Left lung (tissue), 4 donors: ENCODE measurements at regions not wholly inside any gene's neighbourhood (a gene's known extent, or its start where the extent isn't known, plus 50 kb on each side); places are given as distances from the start of the nearest gene placed in this dataset.

Source experiments
- ATAC-seq: fragments of 200-7000 bp; cut with Tn5 transposase; one replicate; pipeline ENCODE4 v1.9.1; 2020; ENCODE audit warnings: moderate library complexity
- DNase-seq, 4 donors: peaks; one replicate each; pipeline ENCODE4 v3.0.0-alpha.2; 2013 to 2020
- H3K27ac ChIP-seq, 2 donors: fragments of 200-600 bp; sonication (generic) in 1 of 2; one replicate each; pipeline versions ENCODE4 v1.5.0 to v1.8.0; 2020 to 2021
- H3K27me3 ChIP-seq, 2 donors: fragments of 200-600 bp; sonication (generic) in 1 of 2; one replicate each; pipeline versions ENCODE4 v1.5.0 to v1.8.0; 2020 to 2021
- H3K36me3 ChIP-seq, 2 donors: fragments of 200-600 bp; sonication (generic) in 1 of 2; one replicate each; pipeline versions ENCODE4 v1.5.0 to v1.8.0; 2020 to 2021
- H3K4me1 ChIP-seq, 2 donors: fragments of 200-600 bp; one replicate each; pipeline ENCODE4 v1.8.0; 2021
- H3K4me3 ChIP-seq, 2 donors: fragments of 200-600 bp; sonication (generic) in 1 of 2; one replicate each; pipeline versions ENCODE4 v1.5.0 to v1.8.0; 2020 to 2021; ENCODE audit warnings: mild to moderate bottlenecking in 1 of 2
- H3K9me3 ChIP-seq, 2 donors: fragments of 200-600 bp; sonication (generic) in 1 of 2; one replicate each; pipeline versions ENCODE4 v1.5.0 to v1.8.0; 2020 to 2021
- intact Hi-C, 2 donors: fragments of 100-400 bp; cut with DNase I; formaldehyde crosslinking; loops; one replicate each; pipeline versions ENCODE4 v1.11.2 to v1.14.2; 2022
- TF ChIP-seq, protein P1 (sequence below), 2 donors: fragments of 200-600 bp; sonication (generic) in 1 of 2; IDR thresholded peaks; one replicate each; pipeline versions ENCODE4 v1.5.0 to v1.8.0; 2021; ENCODE audit warnings: antibody characterized with exemption in 2 of 2
- donor health status: DM: no; HTN: yes; CAD: no.
- donor health status: DM: no; HTN: no; CAD: no.

DNA sequence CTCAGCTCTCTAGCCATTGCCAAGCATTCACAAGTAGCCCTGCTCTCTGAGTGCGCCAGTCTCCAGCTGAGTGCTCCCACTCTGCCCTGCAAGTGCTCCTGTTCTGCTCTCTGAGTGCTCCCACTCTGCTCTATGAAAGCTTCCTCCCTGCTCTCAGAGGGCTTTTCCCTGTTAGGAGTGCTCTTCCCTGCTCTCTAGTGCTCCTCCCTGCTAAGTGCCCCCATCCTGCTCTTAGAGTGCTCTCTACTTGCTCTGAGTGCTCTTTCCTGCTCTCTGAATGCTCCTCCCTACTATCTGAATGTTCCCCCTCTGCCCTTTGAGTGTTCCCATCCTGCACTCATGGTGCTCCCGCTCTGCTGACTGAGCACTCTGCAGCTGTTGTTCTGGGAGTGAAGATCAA is 555.4 kb downstream of the NPHP4 start:
- no peak overlapping the region for H3K4me3 ChIP-seq
- H3K36me3 ChIP-seq: no peaks in the 10 kb centered on the region
- H3K9me3 ChIP-seq: peaks cover 0 to 21% of the 10 kb centered on the region in 2 donors
- DNase-seq: no peak
- TF ChIP-seq, protein P1, sequence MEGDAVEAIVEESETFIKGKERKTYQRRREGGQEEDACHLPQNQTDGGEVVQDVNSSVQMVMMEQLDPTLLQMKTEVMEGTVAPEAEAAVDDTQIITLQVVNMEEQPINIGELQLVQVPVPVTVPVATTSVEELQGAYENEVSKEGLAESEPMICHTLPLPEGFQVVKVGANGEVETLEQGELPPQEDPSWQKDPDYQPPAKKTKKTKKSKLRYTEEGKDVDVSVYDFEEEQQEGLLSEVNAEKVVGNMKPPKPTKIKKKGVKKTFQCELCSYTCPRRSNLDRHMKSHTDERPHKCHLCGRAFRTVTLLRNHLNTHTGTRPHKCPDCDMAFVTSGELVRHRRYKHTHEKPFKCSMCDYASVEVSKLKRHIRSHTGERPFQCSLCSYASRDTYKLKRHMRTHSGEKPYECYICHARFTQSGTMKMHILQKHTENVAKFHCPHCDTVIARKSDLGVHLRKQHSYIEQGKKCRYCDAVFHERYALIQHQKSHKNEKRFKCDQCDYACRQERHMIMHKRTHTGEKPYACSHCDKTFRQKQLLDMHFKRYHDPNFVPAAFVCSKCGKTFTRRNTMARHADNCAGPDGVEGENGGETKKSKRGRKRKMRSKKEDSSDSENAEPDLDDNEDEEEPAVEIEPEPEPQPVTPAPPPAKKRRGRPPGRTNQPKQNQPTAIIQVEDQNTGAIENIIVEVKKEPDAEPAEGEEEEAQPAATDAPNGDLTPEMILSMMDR (IDR thresholded peaks at IDR 0.05): no peak
- H3K27me3 ChIP-seq: peaks cover 0 to 51% of the 10 kb centered on the region in 2 donors
- intact Hi-C loops: no loop called here
- no peak overlapping the region for H3K27ac ChIP-seq
- no peaks in the 10 kb centered on the region for H3K4me1 ChIP-seq
- no peak for ATAC-seq

DNA sequence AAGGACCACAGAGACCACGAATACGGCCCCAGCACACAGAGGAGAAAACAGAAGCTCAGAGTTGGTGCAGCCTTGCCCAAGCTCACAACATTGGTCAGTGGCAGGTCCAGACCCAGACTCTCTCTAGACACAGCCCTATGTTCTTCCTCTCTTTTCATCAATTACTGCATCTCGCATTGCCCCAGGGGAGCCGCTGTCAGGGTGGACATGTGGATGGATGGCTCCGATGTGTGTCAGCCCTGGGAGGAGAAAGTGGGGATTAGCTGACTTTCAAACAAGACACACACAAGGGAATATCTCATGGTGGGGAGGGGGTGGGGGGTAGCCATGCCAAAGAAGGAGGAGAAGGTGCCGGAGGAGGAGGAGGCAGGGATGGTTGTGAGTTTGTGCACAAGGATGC is 556.8 kb downstream of the NPHP4 start:
- Histone ChIP-seq H3K4me3 (no peak overlapping the region), H3K27me3 (peaks cover 0 to 56% of the 10 kb centered on the region in 2 donors), H3K36me3 (no peaks in the 10 kb centered on the region), H3K9me3 (peaks cover 0 to 21% of the 10 kb centered on the region in 2 donors), H3K27ac (no peak overlapping the region), H3K4me1 (no peaks in the 10 kb centered on the region)
- ATAC-seq (no peak), DNase-seq (no peak)
- intact Hi-C loops: no loop called here
- TF ChIP-seq, protein P1 (IDR thresholded peaks at IDR 0.05): no peak

DNA sequence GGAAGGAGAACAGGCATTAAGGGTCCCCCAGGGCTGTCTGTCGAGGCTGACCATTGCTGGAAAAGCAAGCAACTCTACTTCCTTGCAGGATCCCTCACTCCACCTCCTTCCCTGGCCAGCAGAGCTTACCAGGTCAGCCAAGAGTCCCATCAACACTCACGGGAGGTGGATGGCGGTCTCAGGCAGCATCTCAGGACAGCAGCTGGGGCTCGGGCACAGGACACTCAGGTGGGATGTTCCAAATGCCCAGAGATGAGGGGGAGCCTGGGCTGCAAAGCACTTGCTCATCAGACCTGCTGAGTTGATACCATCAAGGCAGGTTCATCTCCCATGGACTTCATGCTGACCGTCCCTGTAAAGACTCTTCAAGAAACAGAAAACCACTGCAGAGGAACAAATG is 559.8 kb downstream of the NPHP4 start:
- intact Hi-C loops: no loop called here
- no peaks in the 10 kb centered on the region for H3K4me1 ChIP-seq
- ATAC-seq: no peak
- no peak overlapping the region for H3K27ac ChIP-seq
- TF ChIP-seq, protein P1 (IDR thresholded peaks at IDR 0.05): no peak
- H3K36me3 ChIP-seq: no peaks in the 10 kb centered on the region
- no peak for DNase-seq
- H3K27me3 ChIP-seq: peaks cover 0 to 82% of the 10 kb centered on the region in 2 donors
- peaks cover 0 to 2% of the 10 kb centered on the region in 2 donors for H3K9me3 ChIP-seq
- no peak overlapping the region for H3K4me3 ChIP-seq

DNA sequence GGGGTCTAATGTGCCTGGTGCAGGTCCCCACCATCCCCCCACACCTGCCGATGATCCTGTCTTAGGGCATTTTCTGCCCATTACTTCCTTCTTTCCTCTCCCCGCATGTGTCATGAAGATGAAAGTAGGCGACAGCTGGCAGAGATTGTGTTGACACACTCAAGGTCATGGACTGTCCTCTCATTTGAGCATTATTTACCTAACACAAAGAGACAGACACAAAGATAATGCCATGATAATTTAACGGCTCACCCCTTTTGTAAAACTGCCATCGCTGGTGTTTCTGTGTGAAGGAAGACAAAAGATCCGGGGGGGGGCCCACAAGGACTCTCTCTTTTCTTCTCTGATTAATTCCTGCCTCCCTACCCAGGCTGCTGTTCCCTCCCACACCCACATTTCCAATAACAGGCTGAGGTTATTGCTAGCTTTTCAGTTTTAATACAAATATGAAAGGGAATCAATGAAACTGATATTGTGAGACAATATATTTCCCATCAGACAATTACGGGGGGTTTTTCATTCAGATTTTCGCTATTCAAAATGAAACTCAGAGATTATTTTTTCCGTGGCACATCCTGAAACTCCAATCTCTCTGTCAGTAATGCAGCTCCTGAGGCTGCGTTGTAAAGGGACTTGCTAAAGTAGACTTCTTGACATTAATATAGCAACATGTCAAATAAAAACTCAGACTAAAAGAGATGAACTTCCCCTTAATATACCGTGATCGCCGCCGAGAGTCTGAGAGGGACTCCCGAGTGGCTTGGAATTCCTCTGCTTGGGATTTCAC is 561.1 kb downstream of the NPHP4 start:
- Histone ChIP-seq H3K9me3 (no peaks in the 10 kb centered on the region), H3K27me3 (peaks cover 0 to 95% of the 10 kb centered on the region in 2 donors), H3K4me1 (no peaks in the 10 kb centered on the region), H3K27ac (no peak overlapping the region), H3K36me3 (no peaks in the 10 kb centered on the region), H3K4me3 (no peak overlapping the region)
- DNase-seq (no peak), ATAC-seq (no peak)
- TF ChIP-seq, protein P1 (IDR thresholded peaks at IDR 0.05): no peak
- intact Hi-C loops: no loop called here

DNA sequence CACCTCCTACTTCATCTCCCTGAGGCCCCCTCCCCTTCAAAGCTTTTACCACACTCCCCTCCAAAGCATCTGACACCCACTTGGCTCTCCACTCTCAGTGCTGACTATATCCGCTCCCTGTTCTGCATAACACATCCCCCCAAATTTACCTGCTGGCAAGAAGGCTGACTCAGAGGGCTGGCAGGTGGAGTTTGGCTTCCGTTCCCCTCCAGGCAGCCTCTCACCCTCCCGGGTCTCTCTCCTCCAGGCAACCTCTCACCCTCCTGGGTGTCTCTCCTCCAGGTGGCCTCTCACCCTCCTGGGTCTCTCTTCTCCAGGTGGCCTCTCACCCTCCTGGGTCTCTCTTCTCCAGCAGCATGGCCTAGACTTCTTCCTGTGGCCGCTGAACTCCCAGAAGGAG is 562.1 kb downstream of the NPHP4 start:
- Histone ChIP-seq H3K4me3 (no peak overlapping the region), H3K4me1 (no peaks in the 10 kb centered on the region), H3K27me3 (peaks cover 0 to 96% of the 10 kb centered on the region in 2 donors), H3K27ac (no peak overlapping the region), H3K9me3 (no peaks in the 10 kb centered on the region), H3K36me3 (no peaks in the 10 kb centered on the region)
- no peak for DNase-seq
- TF ChIP-seq, protein P1 (IDR thresholded peaks at IDR 0.05): no peak
- intact Hi-C loops: no loop called here
- no peak for ATAC-seq
